Astrocyte of the cerebellum (primary cell): ENCODE measurements at regions not wholly inside any gene's neighbourhood (a gene's known extent, or its start where the extent isn't known, plus 50 kb on each side); places are given as distances from the start of the nearest gene placed in this dataset.
A peak's percentile ranks its signal among the peaks of the same experiment; 100 is the strongest.

Experiments used
- DNase-seq: peaks from one replicate; pipeline ENCODE4 v3.0.0-alpha.2; 2011; ENCODE audit warnings: low read depth
- H3K4me3 ChIP-seq: 2 replicates; pipeline ENCODE4 v1.5.1; 2011; ENCODE audit warnings: mild to moderate bottlenecking, low read depth, low read length, moderate library complexity
- CTCF ChIP-seq: IDR thresholded peaks from 2 replicates; pipeline ENCODE4 v1.5.1; 2012; ENCODE audit warnings: low read length, low read depth, moderate library complexity, mild to moderate bottlenecking; ENCODE audit errors: missing control alignments
- in situ Hi-C: cut with HindIII; loops from 2 replicates; pipeline ENCODE4 v1.10.0; 2017; ENCODE audit warnings: low sequenced_read_pairs

- no peak for TF ChIP-seq CTCF
- in situ Hi-C loops = no loop called here
- no peak for DNase-seq
- no peak overlapping the region for H3K4me3 ChIP-seq
Measured at GRCh38 chr2:66903183-66903582, 468.3 kb downstream of the MEIS1 start.

GRCh38 chr2:66903745-66904465, 469.0 kb downstream of the MEIS1 start:
- TF ChIP-seq CTCF = no peak
- in situ Hi-C loops = no loop called here
- no peak overlapping the region for H3K4me3 ChIP-seq
- DNase-seq = no peak

GRCh38 chr2:66915237-66915636, 480.3 kb downstream of the MEIS1 start:
- DNase-seq = no peak
- in situ Hi-C loops = no loop called here
- TF ChIP-seq CTCF = no peak
- H3K4me3 ChIP-seq = no peak overlapping the region

- no peak for DNase-seq
- no peak for TF ChIP-seq CTCF
- H3K4me3 ChIP-seq = no peak overlapping the region
- in situ Hi-C loops = no loop called here
Measured at GRCh38 chr2:66919286-66919685, 477.8 kb upstream of the ETAA1 start.

- in situ Hi-C loops = no loop called here
- no peak overlapping the region for H3K4me3 ChIP-seq
- TF ChIP-seq CTCF = no peak
- DNase-seq = no peak
Measured at GRCh38 chr2:66920415-66920814, 476.7 kb upstream of the ETAA1 start.

GRCh38 chr2:66925128-66925527, 472.0 kb upstream of the ETAA1 start:
- no peak for TF ChIP-seq CTCF
- DNase-seq = peak; percentile 55
- in situ Hi-C loops = no loop called here
- H3K4me3 ChIP-seq = no peak overlapping the region

GRCh38 chr2:66926594-66927112, 470.5 kb upstream of the ETAA1 start:
- DNase-seq = no peak
- in situ Hi-C loops = no loop called here
- TF ChIP-seq CTCF = no peak
- H3K4me3 ChIP-seq = no peak overlapping the region
